Stimulated activated CD4-positive, alpha-beta T cell treated with anti-CD3 and anti-CD28 coated beads, Interleukin-2, amount 100 ng/mL, for 4 hours (primary cell): ENCODE measurements at regions not wholly inside any gene's neighbourhood (a gene's known extent, or its start where the extent isn't known, plus 50 kb on each side); places are given as distances from the start of the nearest gene placed in this dataset.

Source experiments
- DNase-seq: peaks from one replicate; pipeline ENCODE4 v3.0.0-alpha.2; 2020; ENCODE audit warnings: low read depth

DNA sequence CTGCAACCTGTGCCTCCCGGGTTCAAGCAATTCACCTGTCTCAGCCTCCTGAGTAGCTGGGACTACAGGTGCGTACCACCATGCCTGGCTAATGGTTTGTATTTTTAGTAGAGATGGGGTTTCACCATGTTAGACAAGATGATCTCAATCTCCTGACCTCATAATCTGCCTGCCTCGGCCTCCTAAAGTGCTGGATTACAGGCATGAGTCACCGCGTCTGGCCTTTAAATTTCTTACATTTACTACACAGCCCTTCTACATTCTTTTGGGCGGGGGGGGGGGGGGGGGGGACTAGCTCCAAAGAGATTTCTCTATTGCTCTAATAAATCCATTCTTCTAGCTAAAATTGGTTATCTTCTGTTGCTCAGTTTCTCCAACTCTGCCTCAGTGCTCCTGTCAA lies 964.9 kb upstream of the ACVR2A start:
- no peak for DNase-seq

DNA sequence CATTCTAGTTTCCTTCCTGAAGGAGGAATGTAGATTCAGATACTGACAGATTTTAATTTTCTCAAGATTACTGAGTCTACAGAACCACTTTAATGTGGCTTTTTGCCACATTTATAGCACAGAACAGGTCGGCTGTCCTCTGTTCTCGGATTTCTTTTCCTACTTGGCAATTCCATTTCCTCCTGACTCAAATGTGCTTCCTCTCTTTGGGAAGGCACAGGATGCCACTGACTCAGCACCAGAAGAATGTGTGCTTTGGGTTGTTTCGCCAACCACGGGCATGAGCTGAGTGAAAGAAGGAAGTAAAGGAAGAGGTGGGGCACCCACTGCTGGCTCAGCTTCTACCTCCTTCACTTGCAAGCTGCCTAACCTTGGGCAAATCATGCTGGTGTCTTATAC lies 970.6 kb upstream of the ACVR2A start:
- no peak for DNase-seq

DNA sequence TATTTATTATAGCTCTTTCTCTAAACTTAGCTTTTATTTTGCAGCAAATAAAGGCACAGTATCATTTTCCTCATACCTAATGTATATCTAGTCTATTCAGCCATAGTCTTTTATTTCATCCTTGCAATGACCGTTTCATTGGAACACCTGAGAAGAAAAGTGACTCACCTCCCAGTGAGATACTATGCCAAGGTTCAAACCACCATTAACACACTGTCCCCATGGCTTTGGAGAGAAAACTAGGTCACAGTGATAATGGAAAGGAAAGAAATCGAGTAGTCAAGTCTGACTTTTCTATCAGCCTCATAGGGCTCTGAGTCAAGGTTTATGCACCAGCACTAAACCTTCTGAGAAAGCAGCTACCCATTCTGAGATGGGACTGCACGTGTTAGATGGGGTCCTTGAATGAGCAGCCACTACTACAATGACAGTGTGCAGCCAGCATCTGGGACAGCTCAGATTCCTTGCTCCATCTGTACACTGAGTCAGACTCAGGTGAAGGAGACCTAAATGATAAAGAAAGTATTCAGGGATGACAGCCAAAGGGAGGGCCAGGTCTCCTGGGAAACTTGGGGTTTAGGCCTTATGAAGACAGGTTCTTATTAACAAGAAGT lies 971.1 kb upstream of the ACVR2A start:
- DNase-seq, result no peak

DNA sequence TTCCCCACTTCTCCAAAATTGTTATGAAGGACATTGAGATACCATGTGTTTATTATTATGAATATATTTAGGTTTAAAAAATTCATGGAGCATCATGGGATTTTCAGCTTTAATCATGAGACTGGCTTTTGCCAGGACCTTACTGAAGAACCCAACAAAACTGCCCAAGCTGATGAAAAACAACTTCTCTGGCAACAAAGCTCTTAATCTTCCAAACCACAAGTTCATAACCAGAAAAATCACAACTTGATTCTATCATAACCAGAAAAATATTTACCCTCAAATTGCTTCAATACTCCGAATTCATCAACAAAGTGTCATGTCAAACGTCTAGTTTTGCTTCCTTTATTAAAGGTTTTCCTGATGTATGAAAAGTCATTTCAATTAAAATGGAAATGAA lies 971.8 kb upstream of the ACVR2A start:
- no peak for DNase-seq

DNA sequence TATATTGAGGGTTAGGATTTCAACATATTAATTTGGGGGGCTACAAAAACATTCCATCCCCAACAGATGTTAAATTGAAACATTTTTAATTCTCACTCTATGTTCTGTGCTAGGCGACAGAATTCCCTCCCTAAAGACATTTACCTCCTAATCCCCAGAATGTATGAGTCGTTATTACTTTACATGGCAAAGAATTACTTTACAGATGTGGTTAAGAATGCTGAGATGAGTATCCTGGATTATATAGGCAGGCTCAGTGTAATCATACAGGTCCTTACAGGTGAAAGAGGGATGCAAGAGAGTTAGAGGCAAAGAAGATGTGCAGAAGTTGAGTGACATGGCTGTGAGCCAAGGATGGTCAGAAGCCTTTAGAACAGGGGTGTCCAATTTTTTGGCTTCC lies 974.1 kb upstream of the ACVR2A start:
- no peak for DNase-seq

DNA sequence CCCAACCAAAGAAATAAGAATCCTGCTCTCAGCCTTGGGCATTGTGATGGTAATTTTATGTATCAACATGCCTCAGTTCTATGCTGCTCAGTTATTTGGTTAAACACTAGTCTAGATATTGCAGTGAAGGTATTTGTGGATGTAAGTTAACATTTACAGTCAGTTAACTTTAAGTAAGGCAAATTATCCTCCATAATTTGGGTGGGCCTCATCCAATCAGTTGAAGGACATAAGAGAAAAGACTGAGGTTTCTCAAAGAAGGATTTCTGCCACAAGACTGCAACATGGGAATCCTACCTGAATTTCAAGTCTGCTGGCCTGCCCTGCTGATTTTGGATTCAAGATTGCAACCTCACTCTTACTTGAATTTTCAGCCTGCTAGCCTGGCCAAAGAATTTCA lies 975.5 kb upstream of the ACVR2A start:
- no peak for DNase-seq

DNA sequence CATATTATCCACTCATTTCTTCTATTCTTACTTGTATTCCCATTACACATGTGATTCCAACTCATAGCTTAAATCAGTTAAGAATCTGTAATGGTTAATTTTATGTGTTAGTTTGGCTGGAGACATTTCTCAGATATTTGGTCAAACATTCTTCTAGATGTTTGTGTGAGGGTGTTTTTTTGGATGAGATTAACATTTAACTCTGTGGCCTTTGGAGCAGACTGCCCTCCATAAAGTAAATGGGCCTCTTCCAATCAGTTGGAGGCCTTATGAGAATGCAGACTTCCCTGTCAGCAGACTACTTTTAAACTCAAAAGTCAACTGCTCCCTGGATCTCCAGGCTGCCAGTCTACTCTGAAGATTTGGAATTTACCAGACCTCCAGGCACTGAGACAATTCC lies 976.8 kb upstream of the ACVR2A start:
- DNase-seq, result no peak

DNA sequence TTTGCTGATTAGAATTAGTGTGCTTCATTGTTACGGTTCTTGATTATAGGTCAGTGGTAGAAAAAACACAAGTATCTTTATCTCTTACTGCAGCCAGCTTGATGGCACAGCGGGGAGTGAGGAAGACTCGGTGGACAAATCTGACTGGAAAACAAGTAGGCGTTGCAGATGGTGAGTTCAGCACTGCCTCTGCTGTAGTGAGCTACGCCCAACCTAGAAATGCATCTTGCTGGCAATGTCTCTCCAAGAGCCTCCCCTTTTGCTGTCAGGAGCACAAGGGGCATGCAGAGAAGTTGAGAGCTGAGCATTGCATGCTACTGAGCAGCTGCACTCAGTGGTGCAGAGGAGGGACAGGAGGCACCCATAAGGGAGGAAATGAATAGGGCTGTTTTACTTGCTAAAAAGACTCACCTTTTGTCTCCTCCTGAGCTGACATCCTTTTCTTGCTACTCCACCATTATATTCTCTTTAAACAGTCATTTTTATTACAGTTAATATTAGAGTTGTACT lies 977.3 kb upstream of the ACVR2A start:
- no peak for DNase-seq

DNA sequence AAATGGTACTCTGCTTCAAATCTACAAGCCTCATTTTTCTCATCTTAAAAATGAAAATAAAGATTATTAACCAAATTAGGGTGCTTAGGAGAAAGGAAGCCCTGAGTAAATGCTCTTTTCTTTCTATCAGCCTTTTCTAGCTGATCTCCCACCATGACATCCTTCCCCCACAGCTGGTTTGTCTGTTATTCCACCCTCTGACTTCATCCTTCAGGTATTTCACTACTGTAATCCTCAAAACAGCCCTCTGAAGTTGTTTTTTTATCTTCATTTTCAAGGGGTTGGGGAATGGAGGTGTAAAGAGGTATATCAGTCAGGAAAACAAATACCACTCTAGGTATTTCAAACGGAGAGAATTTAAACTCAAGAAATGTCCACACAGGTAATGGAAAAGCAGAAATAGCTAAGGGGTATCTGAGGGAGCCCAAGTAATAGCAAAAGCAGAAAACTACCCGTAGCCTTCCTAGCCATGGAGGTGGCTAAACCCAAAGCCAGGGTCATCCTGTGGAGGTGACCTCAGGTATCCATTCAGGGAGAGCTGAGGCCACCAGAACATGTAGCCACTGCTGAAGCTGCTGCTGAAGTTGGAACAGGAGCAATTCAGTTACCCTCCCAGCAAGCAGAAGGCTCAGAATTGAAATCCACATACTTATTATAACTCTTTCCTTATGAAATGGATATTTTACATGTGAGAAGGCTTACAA lies 990.9 kb upstream of the ACVR2A start:
- no peak for DNase-seq

DNA sequence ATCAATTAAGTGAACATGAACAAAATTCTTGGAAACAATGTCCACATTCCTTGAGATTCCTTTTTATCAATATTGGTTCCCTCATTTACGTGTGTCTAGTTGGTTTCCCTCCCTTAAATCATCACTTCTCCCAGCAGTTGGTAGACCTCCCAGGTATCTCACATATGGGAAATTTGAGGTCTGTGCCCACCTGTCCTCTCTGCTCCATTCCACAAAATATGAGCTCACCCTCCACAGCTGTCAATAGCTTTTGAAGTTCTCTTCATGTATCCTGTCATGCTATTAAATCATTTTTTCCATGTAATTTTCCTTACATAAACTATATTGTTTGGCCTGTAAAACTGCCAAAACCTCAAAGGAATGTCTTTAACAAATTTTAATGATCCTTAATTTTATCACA lies 992.2 kb upstream of the ACVR2A start:
- no peak for DNase-seq

DNA sequence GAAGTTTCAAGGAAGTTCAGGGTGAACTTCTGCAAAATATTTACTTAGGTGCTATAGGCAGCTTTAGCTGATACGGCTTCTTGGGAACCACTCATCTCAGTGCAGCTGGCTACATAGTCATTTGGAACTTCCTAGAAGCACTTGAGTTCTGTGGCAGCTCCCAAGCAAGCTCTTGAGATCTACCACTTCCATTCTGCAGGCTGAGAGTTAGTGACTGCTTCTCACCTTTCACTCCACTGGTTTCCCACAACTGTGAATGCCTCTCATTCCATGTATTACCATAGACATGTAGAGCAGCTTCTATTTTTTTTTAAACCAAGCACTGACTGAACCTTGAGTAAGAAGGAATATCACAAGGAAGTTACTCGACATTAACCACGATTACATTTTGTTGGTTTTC lies 994.1 kb upstream of the ACVR2A start:
- DNase-seq, result no peak

DNA sequence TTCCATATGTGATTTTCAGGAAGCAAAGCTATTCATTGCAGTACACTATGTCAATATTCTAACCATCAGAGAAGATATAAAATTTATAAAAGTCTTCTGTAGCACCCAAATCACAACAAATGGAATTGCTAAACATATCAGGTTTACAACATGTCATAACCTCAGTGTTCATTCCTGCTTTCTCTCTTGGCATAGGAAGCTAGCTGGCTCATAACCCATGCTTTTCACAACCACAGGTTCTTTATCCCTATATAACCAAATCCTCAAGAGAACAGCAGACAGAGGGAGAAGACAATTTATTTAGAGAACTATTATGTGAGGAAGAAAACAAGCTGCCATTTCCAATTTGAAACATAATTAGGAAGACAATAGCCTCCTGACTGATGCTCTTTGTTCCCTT lies 997.0 kb upstream of the ACVR2A start:
- DNase-seq, result no peak

DNA sequence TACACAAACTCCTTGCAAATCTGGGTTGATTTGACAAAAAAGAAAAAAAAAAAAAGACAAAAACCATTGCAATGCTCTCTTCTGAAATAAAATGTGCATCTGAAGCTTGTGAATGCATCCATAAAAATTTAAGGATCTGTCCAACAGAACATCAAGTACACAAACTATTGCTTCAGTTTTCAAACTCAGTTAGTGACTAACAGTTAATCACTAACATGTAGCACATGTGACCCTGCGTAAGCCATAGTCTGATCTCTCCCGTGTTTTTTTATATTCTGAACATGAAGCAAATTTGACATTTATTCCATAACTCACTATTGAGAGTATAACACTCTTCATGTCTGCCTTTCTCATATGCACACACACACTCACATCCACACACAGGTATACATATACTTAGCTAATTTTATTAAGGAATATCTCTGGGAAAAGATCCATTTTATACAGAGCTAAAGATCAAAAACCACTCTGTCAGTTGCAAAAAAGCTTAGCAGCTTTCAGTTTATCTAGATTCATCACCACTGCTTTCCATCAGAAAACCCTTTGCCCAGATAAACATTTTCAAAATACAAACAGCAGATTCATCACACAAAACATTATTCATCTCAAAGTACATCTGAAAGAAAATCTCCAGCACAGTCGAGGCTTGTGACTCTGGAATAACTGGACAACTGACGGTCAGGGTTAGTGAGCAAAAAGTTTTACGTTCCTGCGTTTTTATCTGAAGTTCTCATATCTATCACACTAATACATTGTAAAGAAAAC lies 1000.4 kb upstream of the ACVR2A start:
- no peak for DNase-seq

DNA sequence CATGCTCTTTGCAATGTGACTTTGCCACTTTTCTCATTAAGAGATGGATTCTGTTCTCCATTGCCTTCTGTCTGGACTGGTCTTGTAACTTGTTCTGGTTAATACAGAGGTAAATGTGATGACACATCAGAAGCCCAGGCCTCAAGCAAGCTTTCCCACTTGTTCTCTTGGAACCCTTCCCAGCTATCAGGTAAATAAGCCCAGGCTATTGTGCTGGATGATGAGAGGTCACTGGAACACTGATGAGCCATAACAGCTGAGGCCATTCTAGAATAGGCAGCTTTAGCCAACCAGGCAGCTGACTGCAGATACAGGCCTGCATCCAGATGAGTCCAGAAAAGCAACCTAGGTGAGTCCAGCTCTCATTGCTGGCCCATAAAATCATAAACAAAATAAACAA lies 1007.0 kb upstream of the ACVR2A start:
- DNase-seq, result no peak

DNA sequence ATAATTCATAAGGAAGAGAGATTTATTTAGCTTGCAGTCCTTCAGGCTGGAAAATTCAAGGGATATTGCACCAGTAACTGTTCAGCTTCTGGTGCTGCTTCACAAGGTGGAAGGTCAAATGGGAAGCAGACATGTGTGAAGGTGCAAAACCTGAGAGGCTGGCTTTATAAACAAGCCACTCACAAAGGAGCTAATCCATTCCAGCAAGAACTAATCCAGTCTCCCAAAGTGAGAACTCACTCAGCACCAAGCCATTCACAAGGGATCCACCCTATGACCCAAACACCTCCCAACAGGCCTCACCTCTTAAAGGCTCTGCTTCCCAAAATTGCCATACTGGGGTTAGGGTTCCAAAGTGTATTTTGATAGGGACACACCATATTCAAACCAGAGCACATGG lies 1018.4 kb upstream of the ACVR2A start:
- no peak for DNase-seq

DNA sequence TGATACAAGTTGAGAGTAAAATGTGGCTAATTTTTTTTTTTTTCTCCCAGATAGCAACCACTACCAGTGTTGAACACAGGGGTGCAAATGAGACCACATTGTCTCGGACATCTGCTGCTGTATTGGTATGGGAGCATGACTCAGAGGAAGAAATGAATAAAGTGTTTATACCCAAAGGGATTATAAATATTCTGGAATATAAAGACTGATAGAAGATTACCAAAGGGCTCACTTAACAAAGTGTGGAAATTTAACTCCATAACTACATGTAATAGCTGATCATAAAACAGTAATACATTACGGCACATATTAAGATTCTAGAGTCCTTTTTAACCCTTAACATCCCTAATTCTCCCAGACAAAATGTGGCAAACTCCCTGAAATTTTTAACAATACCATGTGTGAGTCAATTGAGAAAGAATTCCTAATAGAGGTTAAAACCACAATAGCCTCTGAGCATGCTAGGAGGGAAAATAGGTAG lies 1023.0 kb upstream of the ACVR2A start:
- no peak for DNase-seq

DNA sequence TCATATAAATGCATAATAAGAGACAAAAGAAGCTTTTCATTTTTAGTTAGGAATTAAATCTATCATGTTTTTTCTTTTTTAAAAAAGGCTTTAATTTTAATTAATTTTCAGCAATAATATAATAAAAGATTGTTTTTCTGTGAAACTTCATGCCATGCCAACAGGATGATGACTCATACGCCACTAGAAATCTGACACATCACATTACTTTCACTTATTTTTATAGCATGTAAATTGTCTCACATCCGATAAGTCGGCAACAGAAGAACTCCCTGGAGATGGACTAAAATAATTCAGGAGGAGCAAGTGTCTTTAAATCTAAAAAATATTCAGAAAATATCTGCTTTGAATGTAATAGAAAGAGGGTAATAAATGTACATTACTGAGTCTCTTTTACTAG lies 1024.2 kb upstream of the ACVR2A start:
- DNase-seq, result no peak

DNA sequence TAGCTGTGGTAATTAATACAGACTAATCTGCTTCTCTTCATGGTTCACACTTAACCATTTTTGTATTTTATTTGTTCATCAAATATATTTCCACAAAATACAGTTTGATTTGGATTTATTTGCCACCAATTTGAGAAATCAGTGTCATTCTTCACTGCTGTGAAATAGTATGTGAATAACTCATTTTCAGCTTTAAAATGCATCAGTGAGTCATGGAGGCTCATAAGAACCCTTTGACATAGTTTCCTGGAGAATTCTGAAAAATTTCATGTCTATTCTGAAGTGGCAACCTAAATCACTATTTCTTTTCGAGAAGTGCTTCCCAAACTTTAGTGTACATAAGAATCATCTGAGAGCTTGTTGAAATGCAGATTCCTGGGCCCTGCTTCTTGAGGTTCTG lies 1026.7 kb upstream of the ACVR2A start:
- no peak for DNase-seq

DNA sequence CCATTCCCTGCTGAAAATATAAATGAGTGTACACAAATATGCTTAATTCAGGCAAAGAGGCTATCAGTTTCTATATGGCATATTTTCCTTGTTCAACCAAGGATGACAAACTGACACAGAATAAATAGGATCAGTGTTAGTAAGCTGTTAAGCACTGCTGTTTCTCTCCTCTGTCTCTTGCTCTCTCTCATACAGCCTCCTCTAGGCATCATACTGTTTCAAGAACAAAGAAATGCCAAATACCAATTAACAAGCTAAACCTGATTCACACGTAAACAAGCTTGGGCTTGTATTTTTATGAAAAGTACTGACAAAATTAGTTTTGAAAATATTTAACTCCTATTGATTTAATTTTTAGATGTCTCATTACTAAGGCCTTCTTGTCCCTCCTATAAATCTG lies 1027.2 kb upstream of the ACVR2A start:
- DNase-seq, result no peak

DNA sequence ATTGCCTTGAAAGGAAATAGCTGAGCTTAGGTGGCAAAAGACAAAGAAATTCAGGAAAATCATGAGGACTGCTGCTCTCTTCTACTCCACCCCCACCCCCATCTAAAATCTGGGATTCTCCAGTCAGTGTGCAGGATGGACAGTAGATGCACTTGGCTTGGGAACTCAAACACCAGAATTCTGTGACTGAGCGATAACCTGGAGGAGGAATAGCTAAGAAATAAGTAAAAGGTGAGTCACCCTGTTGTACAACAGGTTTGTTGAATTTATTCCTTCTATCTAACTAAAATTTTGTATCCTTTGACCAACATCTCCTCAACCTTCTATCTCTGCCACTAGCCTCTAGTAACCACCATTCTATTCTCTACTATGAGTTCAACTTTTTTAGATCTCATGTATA lies 1029.9 kb upstream of the ACVR2A start:
- no peak for DNase-seq

DNA sequence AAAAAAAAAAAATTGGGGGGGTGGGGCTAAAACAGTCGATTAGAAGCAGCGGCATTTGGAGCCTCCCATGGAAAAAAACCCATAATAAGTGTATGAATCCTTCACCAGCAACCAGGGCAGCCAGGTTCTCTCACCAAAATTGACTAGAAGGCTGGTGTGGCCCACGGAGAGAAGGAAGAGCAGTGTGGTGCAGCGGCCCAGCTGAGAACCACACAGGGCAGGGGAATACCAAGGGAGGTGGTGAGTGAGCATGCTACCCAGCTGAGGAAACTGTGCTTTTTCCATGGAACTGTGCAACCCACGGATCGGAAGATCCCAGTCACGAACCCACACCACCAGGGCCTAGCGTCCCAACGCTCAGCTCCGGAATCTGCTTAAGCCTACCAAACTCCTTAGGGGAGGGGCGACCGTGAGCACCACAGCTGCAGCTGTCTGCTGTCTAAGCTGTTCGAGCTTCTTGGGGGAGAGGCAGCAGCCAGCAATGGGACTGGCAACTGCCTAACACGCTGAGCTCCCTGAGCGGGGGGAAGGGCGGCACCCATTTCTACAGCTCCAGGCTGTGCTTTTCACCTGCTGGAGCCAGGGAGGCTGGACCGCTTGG lies 1037.2 kb upstream of the ACVR2A start:
- no peak for DNase-seq

DNA sequence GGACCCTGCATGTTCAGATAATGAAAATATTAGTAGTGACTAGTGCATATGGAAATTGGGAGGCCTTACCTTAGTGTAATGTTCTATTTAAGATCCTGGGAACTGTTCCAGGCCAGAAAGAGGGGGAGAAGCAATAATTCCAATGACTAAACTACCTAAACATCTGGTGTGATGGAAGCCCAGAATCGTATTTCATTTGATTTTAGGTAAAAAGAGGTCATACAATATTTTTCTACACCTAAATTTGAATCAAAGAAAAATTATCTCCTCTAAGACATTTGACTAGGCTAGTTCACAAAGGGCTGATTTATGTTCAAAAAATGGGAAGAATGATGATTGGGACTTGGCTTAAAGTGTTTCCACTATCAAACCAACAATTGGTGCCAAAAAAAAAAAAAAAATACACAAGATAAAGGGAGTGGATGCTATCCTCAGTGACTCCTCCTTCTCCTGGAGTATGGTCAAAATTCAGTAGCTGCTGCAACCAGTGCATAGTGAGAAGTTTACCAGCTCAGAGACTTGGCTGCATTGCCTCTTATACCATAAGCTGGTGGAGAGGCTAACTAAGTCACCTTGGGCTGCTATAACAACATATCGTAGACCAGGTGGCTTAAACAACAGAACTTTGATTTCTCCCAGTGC lies 1038.3 kb upstream of the ACVR2A start:
- no peak for DNase-seq
